Cardiac muscle cell (in vitro differentiated cells and primary cell): ENCODE measurements at regions not wholly inside any gene's neighbourhood (a gene's known extent, or its start where the extent isn't known, plus 50 kb on each side); places are given as distances from the start of the nearest gene placed in this dataset.

Experiments used
- DNase-seq, 2 donors: peaks; one replicate each; pipeline versions ENCODE4 v3.0.0 to v3.0.0-alpha.2; 2010 to 2017; ENCODE audit warnings: low read depth in 1 of 2, low spot score in 1 of 2
- H3K27ac ChIP-seq: fragments of 200-600 bp; sonication (generic); 2 replicates; pipeline ENCODE4 v1.5.1; 2016
- H3K27me3 ChIP-seq: fragments of 200-600 bp; sonication (generic); 2 replicates; pipeline ENCODE4 v1.6.0; 2016; ENCODE audit warnings: control low read depth
- H3K36me3 ChIP-seq: fragments of 200-600 bp; sonication (generic); 2 replicates; pipeline ENCODE4 v1.5.1; 2016; ENCODE audit warnings: control low read depth
- H3K4me1 ChIP-seq: fragments of 200-600 bp; sonication (generic); 2 replicates; pipeline ENCODE4 v1.8.1; 2017; ENCODE audit warnings: low read depth, mild to moderate bottlenecking, mixed run types
- H3K4me3 ChIP-seq: fragments of 200-600 bp; sonication (generic); 2 replicates; pipeline ENCODE4 v1.5.1; 2016; ENCODE audit warnings: mild to moderate bottlenecking
- H3K9me3 ChIP-seq: fragments of 200-600 bp; sonication (generic); 2 replicates; pipeline ENCODE4 v1.5.1; 2017; ENCODE audit warnings: low read depth, mild to moderate bottlenecking, control low read depth
- CTCF ChIP-seq: IDR thresholded peaks from 2 replicates; pipeline ENCODE4 v1.5.1; 2012; ENCODE audit warnings: low read depth, mild to moderate bottlenecking, low read length

GRCh38 chr11:92026664-92027063 lies 198.0 kb upstream of the FAT3 start:
- H3K27me3 ChIP-seq = no peaks in the 10 kb centered on the region
- DNase-seq = no peak
- H3K4me1 ChIP-seq = no peaks in the 10 kb centered on the region
- H3K4me3 ChIP-seq = no peak overlapping the region
- no peak overlapping the region for H3K27ac ChIP-seq
- H3K9me3 ChIP-seq = no peaks in the 10 kb centered on the region
- TF ChIP-seq CTCF = no peak
- no peaks in the 10 kb centered on the region for H3K36me3 ChIP-seq

GRCh38 chr11:92024788-92025187 lies 199.8 kb upstream of the FAT3 start:
- Histone ChIP-seq H3K4me1 (no peaks in the 10 kb centered on the region), H3K9me3 (no peaks in the 10 kb centered on the region), H3K36me3 (no peaks in the 10 kb centered on the region), H3K27me3 (no peaks in the 10 kb centered on the region), H3K27ac (no peak overlapping the region), H3K4me3 (no peak overlapping the region)
- no peak for DNase-seq
- TF ChIP-seq CTCF = no peak

- DNase-seq = no peak
- Histone ChIP-seq H3K27me3 (no peaks in the 10 kb centered on the region), H3K4me1 (no peaks in the 10 kb centered on the region), H3K27ac (no peak overlapping the region), H3K4me3 (no peak overlapping the region), H3K9me3 (no peaks in the 10 kb centered on the region), H3K36me3 (no peaks in the 10 kb centered on the region)
- no peak for TF ChIP-seq CTCF
Observed at GRCh38 chr11:92022499-92022898, 202.1 kb upstream of the FAT3 start.

- Histone ChIP-seq H3K27ac (no peak overlapping the region), H3K27me3 (no peaks in the 10 kb centered on the region), H3K4me3 (no peak overlapping the region), H3K36me3 (no peaks in the 10 kb centered on the region), H3K4me1 (no peaks in the 10 kb centered on the region), H3K9me3 (no peaks in the 10 kb centered on the region)
- no peak for DNase-seq
- no peak for TF ChIP-seq CTCF
Observed at GRCh38 chr11:92018332-92018731, 206.3 kb upstream of the FAT3 start.

- Histone ChIP-seq H3K4me3 (no peak overlapping the region), H3K9me3 (no peaks in the 10 kb centered on the region), H3K4me1 (no peaks in the 10 kb centered on the region), H3K27ac (no peak overlapping the region), H3K27me3 (no peaks in the 10 kb centered on the region), H3K36me3 (no peaks in the 10 kb centered on the region)
- no peak for DNase-seq
- TF ChIP-seq CTCF = no peak
Observed at GRCh38 chr11:92008249-92008648, 216.4 kb upstream of the FAT3 start.

- no peak overlapping the region for H3K27ac ChIP-seq
- no peaks in the 10 kb centered on the region for H3K27me3 ChIP-seq
- TF ChIP-seq CTCF = no peak
- no peaks in the 10 kb centered on the region for H3K36me3 ChIP-seq
- no peaks in the 10 kb centered on the region for H3K9me3 ChIP-seq
- H3K4me1 ChIP-seq = no peaks in the 10 kb centered on the region
- no peak overlapping the region for H3K4me3 ChIP-seq
- DNase-seq = no peak
Observed at GRCh38 chr11:92002568-92002967, 222.1 kb upstream of the FAT3 start.
